NCI-H2081 (cell line): ENCODE measurements at regions not wholly inside any gene's neighbourhood (a gene's known extent, or its start where the extent isn't known, plus 50 kb on each side); places are given as distances from the start of the nearest gene placed in this dataset.

Experiments used
- DNase-seq, 2 experiments: peaks; one replicate each; lab custom pipeline; 2025; lab: John Stamatoyannopoulos, UW

DNA sequence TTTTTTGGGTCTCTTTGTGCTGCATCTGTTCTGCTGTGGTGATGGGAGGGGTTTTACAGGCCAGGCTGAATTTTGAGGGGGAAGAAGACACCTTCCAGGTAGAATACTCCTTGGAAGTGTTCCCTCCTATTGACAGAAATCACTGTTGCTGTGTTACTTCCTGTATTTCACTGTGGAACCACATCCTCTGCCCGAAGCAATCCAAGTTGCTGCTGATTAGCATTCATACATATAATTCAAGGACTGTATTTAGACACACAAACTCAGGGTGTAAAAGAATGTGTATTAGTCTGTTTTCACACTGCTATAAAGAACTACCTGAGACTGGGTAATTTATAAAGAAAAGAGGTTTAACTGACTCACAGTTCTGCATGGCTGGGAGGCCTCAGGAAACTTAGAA lies 50.6 kb upstream of the TMEM244 start:
- DNase-seq = no peak
